Fibroblast of lung (primary cell): ENCODE measurements at regions not wholly inside any gene's neighbourhood (a gene's known extent, or its start where the extent isn't known, plus 50 kb on each side); places are given as distances from the start of the nearest gene placed in this dataset.

Experiments
- DNase-seq, 2 donors: peaks; one replicate each; pipeline versions ENCODE4 v3.0.0 to v3.0.0-alpha.2; 2010; ENCODE audit warnings: low read depth in 2 of 2
- H2AFZ ChIP-seq: 2 replicates; pipeline ENCODE4 v1.5.1; 2012; ENCODE audit warnings: low read length, control low read depth, inconsistent platforms
- H3K27ac ChIP-seq: 2 replicates; pipeline ENCODE4 v1.5.1; 2011; ENCODE audit warnings: low read length, control low read depth; ENCODE audit not compliant: insufficient read depth
- H3K27me3 ChIP-seq: 2 replicates; pipeline ENCODE4 v1.5.1; 2011; ENCODE audit warnings: mild to moderate bottlenecking, low read length; ENCODE audit not compliant: control insufficient read depth, insufficient read depth
- H3K36me3 ChIP-seq: 2 replicates; pipeline ENCODE4 v1.5.1; 2011; ENCODE audit warnings: low read length; ENCODE audit not compliant: control insufficient read depth, insufficient read depth
- H3K4me1 ChIP-seq: 2 replicates; pipeline ENCODE4 v1.5.1; 2011; ENCODE audit warnings: low read length; ENCODE audit not compliant: control insufficient read depth, insufficient read depth; ENCODE audit errors: extremely low read depth
- H3K4me2 ChIP-seq: 2 replicates; pipeline ENCODE4 v1.5.1; 2011; ENCODE audit warnings: low read length, control low read depth; ENCODE audit not compliant: insufficient read depth; ENCODE audit errors: extremely low read depth
- H3K4me3 ChIP-seq, 4 experiments: fragments of 200-600 bp in 1 of 4; sonication (generic) in 1 of 4; replicated peaks in 1 of 4; 2 replicates each; pipeline ENCODE4 v1.5.1; 2011 to 2016; ENCODE audit warnings: low read length in 4 of 4, low read depth in 3 of 4, mild to moderate bottlenecking in 3 of 4, control low read depth in 2 of 4, inconsistent platforms in 1 of 4, mixed read lengths in 1 of 4; ENCODE audit not compliant: insufficient read depth in 1 of 4; ENCODE audit errors: control extremely low read depth in 1 of 4
- H3K79me2 ChIP-seq: 2 replicates; pipeline ENCODE4 v1.5.1; 2012; ENCODE audit warnings: mild to moderate bottlenecking, low read length, inconsistent platforms; ENCODE audit not compliant: control insufficient read depth, insufficient read depth
- H3K9ac ChIP-seq: 2 replicates; pipeline ENCODE4 v1.5.1; 2011; ENCODE audit warnings: mild to moderate bottlenecking, low read length, control low read depth; ENCODE audit not compliant: insufficient read depth
- H3K9me3 ChIP-seq: 2 replicates; pipeline ENCODE4 v1.5.1; 2012; ENCODE audit warnings: low read depth, low read length; ENCODE audit not compliant: control insufficient read depth, insufficient read depth
- H4K20me1 ChIP-seq: 2 replicates; pipeline ENCODE4 v1.5.1; 2011; ENCODE audit warnings: low read length; ENCODE audit not compliant: control insufficient read depth, insufficient read depth; ENCODE audit errors: extremely low read depth
- EZH2 ChIP-seq: IDR thresholded peaks from 2 replicates; pipeline ENCODE4 v1.5.1; 2012; ENCODE audit warnings: low read length, control low read depth, mild to moderate bottlenecking; ENCODE audit errors: missing control alignments
- TF ChIP-seq, protein P1 (sequence below), 2 donors: IDR thresholded peaks in 1 of 2; conservative IDR thresholded peaks in 1 of 2; 1 replicate in 1 of 2; 2 replicates in 1 of 2; pipeline ENCODE4 v1.5.1; 2011 to 2012; ENCODE audit warnings: low read length in 2 of 2, control low read depth in 1 of 2, inconsistent platforms in 1 of 2, low read depth in 1 of 2, mild to moderate bottlenecking in 1 of 2

DNA sequence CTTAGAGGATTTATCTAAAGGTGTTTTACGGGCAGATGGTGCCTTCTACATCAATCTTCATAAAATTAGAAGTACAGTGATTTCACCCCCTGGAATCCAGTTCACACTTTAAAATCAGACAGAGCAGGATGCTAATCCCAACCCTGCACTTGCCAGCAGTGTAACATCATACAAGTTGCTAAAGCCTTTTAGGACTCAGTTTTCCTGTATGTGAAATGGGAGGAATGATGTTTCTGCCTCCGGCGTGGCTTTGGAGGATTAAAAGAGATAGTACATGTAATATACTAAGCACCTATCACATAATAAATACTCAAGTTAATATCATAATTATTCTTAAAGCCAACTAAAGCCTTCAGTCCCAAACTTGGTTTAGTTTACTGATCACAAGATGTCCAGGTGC lies 257.2 kb upstream of the THBS1 start:
- Histone ChIP-seq H3K27ac (no peak overlapping the region), H3K4me1 (no peaks in the 10 kb centered on the region), H3K9me3 (no peaks in the 10 kb centered on the region), H2AFZ (no peak overlapping the region), H3K9ac (no peak overlapping the region), H3K27me3 (no peaks in the 10 kb centered on the region), H4K20me1 (no peaks in the 10 kb centered on the region), H3K36me3 (no peaks in the 10 kb centered on the region), H3K4me2 (no peak overlapping the region), H3K4me3 (no peak overlapping the region), H3K79me2 (no peaks in the 10 kb centered on the region)
- no peak for DNase-seq
- no peak for TF ChIP-seq EZH2
- TF ChIP-seq, protein P1, sequence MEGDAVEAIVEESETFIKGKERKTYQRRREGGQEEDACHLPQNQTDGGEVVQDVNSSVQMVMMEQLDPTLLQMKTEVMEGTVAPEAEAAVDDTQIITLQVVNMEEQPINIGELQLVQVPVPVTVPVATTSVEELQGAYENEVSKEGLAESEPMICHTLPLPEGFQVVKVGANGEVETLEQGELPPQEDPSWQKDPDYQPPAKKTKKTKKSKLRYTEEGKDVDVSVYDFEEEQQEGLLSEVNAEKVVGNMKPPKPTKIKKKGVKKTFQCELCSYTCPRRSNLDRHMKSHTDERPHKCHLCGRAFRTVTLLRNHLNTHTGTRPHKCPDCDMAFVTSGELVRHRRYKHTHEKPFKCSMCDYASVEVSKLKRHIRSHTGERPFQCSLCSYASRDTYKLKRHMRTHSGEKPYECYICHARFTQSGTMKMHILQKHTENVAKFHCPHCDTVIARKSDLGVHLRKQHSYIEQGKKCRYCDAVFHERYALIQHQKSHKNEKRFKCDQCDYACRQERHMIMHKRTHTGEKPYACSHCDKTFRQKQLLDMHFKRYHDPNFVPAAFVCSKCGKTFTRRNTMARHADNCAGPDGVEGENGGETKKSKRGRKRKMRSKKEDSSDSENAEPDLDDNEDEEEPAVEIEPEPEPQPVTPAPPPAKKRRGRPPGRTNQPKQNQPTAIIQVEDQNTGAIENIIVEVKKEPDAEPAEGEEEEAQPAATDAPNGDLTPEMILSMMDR (conservative IDR thresholded peaks at IDR 0.05 in 1 of 2, IDR thresholded peaks at IDR 0.05 in 1 of 2; ENCODE audit: low read depth in 1 of 2, low read length in 2 of 2) = no peak

DNA sequence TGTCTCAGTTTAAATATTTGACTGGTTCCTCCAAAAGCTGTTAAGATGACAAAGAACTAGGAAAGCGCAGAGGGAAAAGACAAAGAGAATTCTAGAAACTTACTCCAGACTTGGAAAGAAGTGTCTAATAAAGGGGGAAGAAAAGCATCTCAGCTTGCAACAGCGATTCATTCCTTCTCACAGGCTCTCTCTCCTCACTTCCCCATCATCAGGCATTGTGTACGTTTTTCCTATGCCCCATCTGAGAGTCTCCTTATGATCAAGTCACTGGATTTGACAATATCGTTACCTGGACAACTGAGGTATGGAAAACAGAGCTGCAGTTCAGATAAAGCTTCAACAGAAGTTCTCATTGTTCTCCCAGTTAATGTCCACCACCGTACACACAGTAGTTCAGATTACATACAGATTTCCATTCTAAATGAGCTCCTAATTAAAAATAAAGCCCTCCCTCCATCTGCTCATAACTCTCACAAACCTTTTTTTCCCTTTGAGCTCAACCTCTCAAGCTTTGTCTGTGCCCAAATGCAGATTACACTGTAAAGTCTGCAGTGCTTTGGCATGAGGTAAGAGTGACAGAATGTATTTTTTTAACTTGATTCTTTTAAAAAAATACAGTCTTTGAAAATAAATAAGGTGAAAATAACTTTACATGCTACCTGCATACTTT lies 254.4 kb upstream of the THBS1 start:
- Histone ChIP-seq H2AFZ (no peak overlapping the region), H3K4me2 (no peak overlapping the region), H3K4me3 (no peak overlapping the region), H3K9me3 (no peaks in the 10 kb centered on the region), H4K20me1 (no peaks in the 10 kb centered on the region), H3K9ac (no peak overlapping the region), H3K27me3 (no peaks in the 10 kb centered on the region), H3K4me1 (no peaks in the 10 kb centered on the region), H3K79me2 (no peaks in the 10 kb centered on the region), H3K36me3 (no peaks in the 10 kb centered on the region), H3K27ac (no peak overlapping the region)
- TF ChIP-seq, protein P1 (conservative IDR thresholded peaks at IDR 0.05 in 1 of 2, IDR thresholded peaks at IDR 0.05 in 1 of 2; ENCODE audit: low read depth in 1 of 2, low read length in 2 of 2) = no peak
- TF ChIP-seq EZH2 = no peak
- no peak for DNase-seq

DNA sequence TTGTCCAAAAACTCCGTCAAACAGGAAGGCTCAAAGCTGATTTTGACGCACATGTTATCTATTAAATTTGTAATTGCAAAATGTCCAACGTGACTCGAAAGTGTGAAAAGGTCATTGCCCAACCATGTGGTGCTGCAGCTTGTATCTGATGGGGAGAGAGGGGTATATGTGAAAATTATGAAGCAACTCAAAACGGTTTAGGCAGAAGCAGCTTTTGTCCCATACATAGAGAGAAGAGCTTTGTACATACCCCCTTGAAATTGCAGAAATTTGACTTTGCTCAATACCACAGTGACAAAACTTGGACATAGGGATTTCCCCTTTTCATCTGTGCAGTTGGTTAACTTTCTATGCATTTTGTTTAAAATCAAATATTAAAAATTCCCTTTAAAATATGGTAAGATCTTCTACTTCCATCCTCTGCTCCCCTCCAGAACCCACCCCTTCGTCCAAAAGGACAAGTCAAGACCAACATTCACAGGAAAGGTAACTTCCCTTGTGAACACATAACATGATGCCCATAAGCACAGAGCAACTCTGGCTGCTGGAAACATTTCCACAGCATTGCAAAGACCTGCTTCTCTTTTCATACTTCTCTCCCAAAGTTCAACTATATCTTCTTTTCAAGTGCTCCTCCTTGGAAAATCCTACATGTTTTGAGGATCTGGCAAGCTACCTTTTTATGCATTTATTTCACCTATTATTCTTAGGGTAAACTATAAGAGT lies 253.7 kb upstream of the THBS1 start:
- H3K79me2 ChIP-seq = no peaks in the 10 kb centered on the region
- H3K4me3 ChIP-seq = no peak overlapping the region
- TF ChIP-seq, protein P1 (conservative IDR thresholded peaks at IDR 0.05 in 1 of 2, IDR thresholded peaks at IDR 0.05 in 1 of 2; ENCODE audit: low read depth in 1 of 2, low read length in 2 of 2) = no peak
- no peak for TF ChIP-seq EZH2
- no peak overlapping the region for H3K4me2 ChIP-seq
- no peaks in the 10 kb centered on the region for H4K20me1 ChIP-seq
- no peaks in the 10 kb centered on the region for H3K9me3 ChIP-seq
- no peak for DNase-seq
- no peaks in the 10 kb centered on the region for H3K27me3 ChIP-seq
- H2AFZ ChIP-seq = no peak overlapping the region
- no peak overlapping the region for H3K27ac ChIP-seq
- no peaks in the 10 kb centered on the region for H3K4me1 ChIP-seq
- H3K36me3 ChIP-seq = no peaks in the 10 kb centered on the region
- H3K9ac ChIP-seq = no peak overlapping the region
